SU-DHL-6 (cell line): ENCODE measurements at regions not wholly inside any gene's neighbourhood (a gene's known extent, or its start where the extent isn't known, plus 50 kb on each side); places are given as distances from the start of the nearest gene placed in this dataset.

ENCODE experiments used
- H2AFZ ChIP-seq: fragments of 200-600 bp; sonication (generic); 2 replicates; pipeline ENCODE4 v1.6.1; 2014; ENCODE audit warnings: low read depth, mild to moderate bottlenecking, moderate library complexity, mixed read lengths, antibody characterized with exemption, low read length; ENCODE audit not compliant: severe bottlenecking
- H3F3A ChIP-seq: fragments of 200-600 bp; shearing (Covaris generic); 2 replicates; pipeline ENCODE4 v1.6.0; 2016; ENCODE audit warnings: antibody characterized with exemption, mild to moderate bottlenecking; ENCODE audit not compliant: insufficient read depth
- H3K27ac ChIP-seq: fragments of 200-600 bp; sonication (generic); 2 replicates; pipeline ENCODE4 v1.5.1; 2016; ENCODE audit warnings: low read depth, mild to moderate bottlenecking, low read length, moderate library complexity, mixed read lengths
- H3K27me3 ChIP-seq: fragments of 200-600 bp; sonication (generic), shearing (Covaris generic); 2 replicates; pipeline ENCODE4 v1.6.0; 2014; ENCODE audit warnings: mild to moderate bottlenecking, low read length
- H3K36me3 ChIP-seq: fragments of 200-600 bp; sonication (generic); 2 replicates; pipeline ENCODE4 v1.6.1; 2014; ENCODE audit warnings: mild to moderate bottlenecking, low read length, mixed read lengths
- H3K4me2 ChIP-seq: fragments of 300-600, 200-600 bp; shearing (Covaris generic), sonication (generic); 2 replicates; pipeline ENCODE4 v1.6.0; 2014; ENCODE audit warnings: low read length, low read depth, mild to moderate bottlenecking; ENCODE audit not compliant: poor library complexity, severe bottlenecking
- H3K4me3 ChIP-seq: fragments of 200-600 bp; sonication (generic); 2 replicates; pipeline ENCODE4 v1.5.1; 2014; ENCODE audit warnings: antibody characterized with exemption, low read length, mild to moderate bottlenecking, mixed read lengths; ENCODE audit not compliant: insufficient read depth, poor library complexity, severe bottlenecking
- H3K79me2 ChIP-seq: fragments of 200-600 bp; sonication (generic); 2 replicates; pipeline ENCODE4 v1.6.1; 2014; ENCODE audit warnings: mild to moderate bottlenecking, low read length, moderate library complexity; ENCODE audit not compliant: insufficient read depth
- H3K9ac ChIP-seq: fragments of 200-600 bp; sonication (generic); 2 replicates; pipeline ENCODE4 v1.7.0; 2014; ENCODE audit warnings: mild to moderate bottlenecking, low read length
- H3K9me2 ChIP-seq: fragments of 200-600 bp; sonication (generic); replicated peaks from 2 replicates; pipeline ENCODE4 v1.6.1; 2014; ENCODE audit warnings: low read length; ENCODE audit not compliant: insufficient read depth
- H3K9me3 ChIP-seq: fragments of 200-600 bp; sonication (generic); 2 replicates; pipeline ENCODE4 v1.6.1; 2014; ENCODE audit warnings: low read length, mixed read lengths; ENCODE audit not compliant: insufficient read depth
- H4K20me1 ChIP-seq: fragments of 200-600 bp; sonication (generic); 2 replicates; pipeline ENCODE4 v1.6.1; 2014; ENCODE audit warnings: low read depth, mild to moderate bottlenecking, antibody characterized with exemption, low read length, moderate library complexity, mixed read lengths
- CTCF ChIP-seq: fragments of 200-600 bp; sonication (generic); IDR thresholded peaks from one replicate; pipeline ENCODE4 v1.5.1; 2017; ENCODE audit warnings: antibody characterized with exemption, mild to moderate bottlenecking, low read length, moderate library complexity; ENCODE audit not compliant: insufficient read depth, poor library complexity, severe bottlenecking
- EZH2phosphoT487 ChIP-seq: fragments of 200-600 bp; sonication (generic), shearing (Covaris generic); conservative IDR thresholded peaks from 2 replicates; pipeline ENCODE4 v1.6.1; 2018; ENCODE audit warnings: mild to moderate bottlenecking, antibody characterized with exemption, low read length, moderate library complexity, mixed read lengths

- Histone ChIP-seq H3K27ac (no peak overlapping the region), H3K4me2 (no peak overlapping the region), H3K36me3 (no peaks in the 10 kb centered on the region)
These were observed 330.7 kb downstream of the LMX1A start for GRCh38 chr1:165025805-165026204.

GRCh38 chr1:165014753-165015152 lies 341.8 kb downstream of the LMX1A start:
- Histone ChIP-seq H3K9ac (no peak overlapping the region), H3K27me3 (no peaks in the 10 kb centered on the region), H3K27ac (no peak overlapping the region), H3F3A (no peaks in the 10 kb centered on the region), H3K4me3 (no peak overlapping the region), H3K36me3 (no peaks in the 10 kb centered on the region), H3K9me2 (no peaks in the 10 kb centered on the region), H2AFZ (no peak overlapping the region), H4K20me1 (no peaks in the 10 kb centered on the region), H3K79me2 (no peaks in the 10 kb centered on the region), H3K4me2 (no peak overlapping the region), H3K9me3 (no peaks in the 10 kb centered on the region)
- TF ChIP-seq EZH2phosphoT487 = no peak
- TF ChIP-seq CTCF = no peak

More at GRCh38 chr1:165025805-165026204, 330.7 kb downstream of the LMX1A start:
- Histone ChIP-seq H2AFZ (no peak overlapping the region), H3K9ac (no peak overlapping the region), H4K20me1 (no peaks in the 10 kb centered on the region), H3K4me3 (no peak overlapping the region), H3F3A (no peaks in the 10 kb centered on the region), H3K9me3 (no peaks in the 10 kb centered on the region), H3K79me2 (no peaks in the 10 kb centered on the region), H3K9me2 (no peaks in the 10 kb centered on the region), H3K27me3 (no peaks in the 10 kb centered on the region)
- no peak for TF ChIP-seq EZH2phosphoT487
- TF ChIP-seq CTCF = no peak

- H4K20me1 ChIP-seq = no peaks in the 10 kb centered on the region
- H3K9ac ChIP-seq = no peak overlapping the region
- no peak overlapping the region for H2AFZ ChIP-seq
- TF ChIP-seq CTCF (no peak), EZH2phosphoT487 (no peak)
- H3K9me2 ChIP-seq = no peaks in the 10 kb centered on the region
- no peaks in the 10 kb centered on the region for H3K79me2 ChIP-seq
- H3K27me3 ChIP-seq = no peaks in the 10 kb centered on the region
- no peaks in the 10 kb centered on the region for H3K36me3 ChIP-seq
- H3K27ac ChIP-seq = no peak overlapping the region
- H3F3A ChIP-seq = no peaks in the 10 kb centered on the region
- H3K9me3 ChIP-seq = no peaks in the 10 kb centered on the region
- H3K4me2 ChIP-seq = no peak overlapping the region
- no peak overlapping the region for H3K4me3 ChIP-seq
These were observed 344.5 kb downstream of the LMX1A start for GRCh38 chr1:165011991-165012531.
